GM12878 (cell line): ENCODE measurements at regions not wholly inside any gene's neighbourhood (a gene's known extent, or its start where the extent isn't known, plus 50 kb on each side); places are given as distances from the start of the nearest gene placed in this dataset.

Experiments used
- ATAC-seq: fragments of 200-7000 bp; cut with Tn5 transposase; 3 replicates; pipeline ENCODE4 v1.9.1; 2020; ENCODE audit warnings: mild to moderate bottlenecking, moderate library complexity
- BruUV-seq: library from RNA; stranded (reverse); fragments of 400-500 nt; replicated peaks from 2 replicates; lab custom pipeline; 2021; lab: Mats Ljungman, UMichigan
- CTCF ChIA-PET: fragments of 300-600 bp; sonication (Branson Sonifier 250); formaldehyde crosslinking; extraction: SDS; loops from one replicate; lab custom pipeline; 2021; ENCODE audit warnings: inconsistent platforms; lab: Yijun Ruan, JAX
- POLR2A ChIA-PET: fragments of 350-600 bp; formaldehyde crosslinking; extraction: SDS; loops from one replicate; lab custom pipeline; 2021; ENCODE audit warnings: inconsistent platforms; lab: Charles Lee
- RAD21 ChIA-PET: fragments of 300-600 bp; sonication (Branson Sonifier 250); formaldehyde crosslinking; loops from one replicate; lab custom pipeline; 2023; ENCODE audit warnings: antibody characterized with exemption; ENCODE audit not compliant: unreplicated experiment; lab: Charles Lee
- SMC1A ChIA-PET: fragments of 300-600 bp; sonication (Branson Sonifier 250); formaldehyde crosslinking; loops from one replicate; lab custom pipeline; 2023; ENCODE audit not compliant: unreplicated experiment, uncharacterized antibody; lab: Charles Lee
- DNase-seq: peaks from one replicate; pipeline ENCODE4 v3.0.0-alpha.2; 2011; ENCODE audit warnings: low read depth, low spot score
- FAIRE-seq: peaks from 3 replicates; lab custom pipeline; 2011; peaks lifted over from hg19 to GRCh38; lab: Jason Lieb, UNC
- H2AFZ ChIP-seq: 2 replicates; pipeline ENCODE4 v1.6.0; 2011; ENCODE audit warnings: low read depth, low read length, control low read depth; ENCODE audit not compliant: control insufficient read depth
- H3K27ac ChIP-seq: 2 replicates; pipeline ENCODE4 v1.5.1; 2011; ENCODE audit warnings: control low read depth; ENCODE audit not compliant: control insufficient read depth, insufficient read depth
- H3K27me3 ChIP-seq, 2 experiments: replicated peaks in 1 of 2; 2 replicates each; pipeline versions ENCODE4 v1.6.0 to v1.6.1; 2011; ENCODE audit warnings: low read length in 1 of 2; ENCODE audit not compliant: control insufficient read depth in 2 of 2, insufficient read depth in 2 of 2
- H3K36me3 ChIP-seq, 2 experiments: 2 replicates each; pipeline ENCODE4 v1.5.1; 2011; ENCODE audit warnings: low read length in 1 of 2; ENCODE audit not compliant: control insufficient read depth in 2 of 2, insufficient read depth in 2 of 2
- H3K4me1 ChIP-seq: 2 replicates; pipeline ENCODE4 v1.6.1; 2011; ENCODE audit warnings: mild to moderate bottlenecking, low read length, moderate library complexity, mixed read lengths; ENCODE audit not compliant: control insufficient read depth, insufficient read depth
- H3K4me2 ChIP-seq: 2 replicates; pipeline ENCODE4 v1.6.0; 2011; ENCODE audit warnings: control low read depth; ENCODE audit not compliant: control insufficient read depth, insufficient read depth
- H3K4me3 ChIP-seq: fragments of 200-600 bp; sonication (generic); 2 replicates; pipeline ENCODE4 v1.5.1; 2016
- H3K79me2 ChIP-seq: 2 replicates; pipeline ENCODE4 v1.6.0; 2011; ENCODE audit warnings: low read length; ENCODE audit not compliant: control insufficient read depth, insufficient read depth
- H3K9ac ChIP-seq: 2 replicates; pipeline ENCODE4 v1.8.0; 2011; ENCODE audit warnings: low read length, control low read depth, mixed read lengths; ENCODE audit not compliant: control insufficient read depth, insufficient read depth
- H3K9me3 ChIP-seq: replicated peaks from 3 replicates; pipeline ENCODE4 v1.5.1; 2011; ENCODE audit warnings: mild to moderate bottlenecking, low read length; ENCODE audit not compliant: control insufficient read depth, insufficient read depth
- H4K20me1 ChIP-seq: 2 replicates; pipeline ENCODE4 v1.6.0; 2011; ENCODE audit not compliant: control insufficient read depth, insufficient read depth
- EED ChIP-seq: sonication (generic); IDR thresholded peaks from 2 replicates; pipeline ENCODE4 v1.6.1; 2016; ENCODE audit warnings: antibody characterized with exemption, low read depth
- NFIC ChIP-seq: IDR thresholded peaks from 2 replicates; pipeline ENCODE4 v1.6.1; 2012; ENCODE audit warnings: low read depth, mild to moderate bottlenecking, inconsistent platforms, low read length, moderate library complexity
- RUNX3 ChIP-seq: IDR thresholded peaks from 2 replicates; pipeline ENCODE4 v1.6.1; 2012; ENCODE audit warnings: low read length, inconsistent platforms
- WGBS: methylation state at CpG from one replicate; pipeline ENCODE4 v1.1.6; 2016; ENCODE audit warnings: low lambda C conversion rate; ENCODE audit not compliant: insufficient replicate concordance, insufficient coverage; ENCODE audit errors: missing lambda C conversion rate; 5-methylcytosine and 5-hydroxymethylcytosine counted together
- in situ Hi-C: fragments of 300-500 bp; cut with MboI; formaldehyde crosslinking; loops from 9 replicates; pipeline ENCODE4 v1.14.3; 2018; ENCODE audit warnings: mixed read lengths
- intact Hi-C: fragments of 100-400 bp; cut with micrococcal nuclease; formaldehyde crosslinking; loops from one replicate; pipeline ENCODE4 v1.14.2; 2022; ENCODE audit not compliant: unreplicated experiment
- TF ChIP-seq, protein P1 (sequence below): fragments of 450-650 bp; IDR thresholded peaks from 2 replicates; pipeline ENCODE4 v1.6.1; 2014; ENCODE audit warnings: mild to moderate bottlenecking
- TF ChIP-seq, protein P2 (sequence below): fragments of 450-650 bp; IDR thresholded peaks from 2 replicates; pipeline ENCODE4 v1.6.1; 2017; ENCODE audit warnings: antibody characterized with exemption, mild to moderate bottlenecking, moderate library complexity

GRCh38 chr10:7507887-7508726, 97.3 kb upstream of the SFMBT2 start:
- ChIA-PET SMC1A (interaction anchor here (3.7 kb wide), 1 partner anchor 15 kb away, joined by 11 read pairs; no protein-coding TSS in a partner anchor), CTCF (interaction anchor here (1.0 to 2.0 kb wide), 3 partner anchors 16 to 99 kb away, joined by 4 to 7 read pairs (median 4); no protein-coding TSS in a partner anchor), RAD21 (no interaction called here)
- WGBS, result 43% methylated on average over 12 of the region's 13 CpGs
- H4K20me1 ChIP-seq, result no peaks in the 10 kb centered on the region
- ATAC-seq (no peak), FAIRE-seq (no peak)
- H3K79me2 ChIP-seq, result no peaks in the 10 kb centered on the region
- H3K4me2 ChIP-seq, result no peak overlapping the region
- no peak overlapping the region for H3K4me3 ChIP-seq
- peaks cover 12% of the 10 kb centered on the region for H3K4me1 ChIP-seq
- intact Hi-C loops (no loop called here), in situ Hi-C loops (no loop called here)
- H3K9me3 ChIP-seq, result peaks cover 9% of the 10 kb centered on the region; the same call in 2 of the 3 replicates
- no peaks in the 10 kb centered on the region for H3K36me3 ChIP-seq
- peak overlapping the region; percentile 58 for H3K27ac ChIP-seq
- no TSS peak for BruUV-seq
- peak overlapping the region; percentile 61 for H2AFZ ChIP-seq
- TF ChIP-seq NFIC, result 0 out of 2 replicates have a peak, but pooled peaks have one; percentile 42
- peak; percentile 69 for TF ChIP-seq RUNX3
- TF ChIP-seq, protein P1, sequence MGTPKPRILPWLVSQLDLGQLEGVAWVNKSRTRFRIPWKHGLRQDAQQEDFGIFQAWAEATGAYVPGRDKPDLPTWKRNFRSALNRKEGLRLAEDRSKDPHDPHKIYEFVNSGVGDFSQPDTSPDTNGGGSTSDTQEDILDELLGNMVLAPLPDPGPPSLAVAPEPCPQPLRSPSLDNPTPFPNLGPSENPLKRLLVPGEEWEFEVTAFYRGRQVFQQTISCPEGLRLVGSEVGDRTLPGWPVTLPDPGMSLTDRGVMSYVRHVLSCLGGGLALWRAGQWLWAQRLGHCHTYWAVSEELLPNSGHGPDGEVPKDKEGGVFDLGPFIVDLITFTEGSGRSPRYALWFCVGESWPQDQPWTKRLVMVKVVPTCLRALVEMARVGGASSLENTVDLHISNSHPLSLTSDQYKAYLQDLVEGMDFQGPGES, result no peak
- TF ChIP-seq, protein P2, sequence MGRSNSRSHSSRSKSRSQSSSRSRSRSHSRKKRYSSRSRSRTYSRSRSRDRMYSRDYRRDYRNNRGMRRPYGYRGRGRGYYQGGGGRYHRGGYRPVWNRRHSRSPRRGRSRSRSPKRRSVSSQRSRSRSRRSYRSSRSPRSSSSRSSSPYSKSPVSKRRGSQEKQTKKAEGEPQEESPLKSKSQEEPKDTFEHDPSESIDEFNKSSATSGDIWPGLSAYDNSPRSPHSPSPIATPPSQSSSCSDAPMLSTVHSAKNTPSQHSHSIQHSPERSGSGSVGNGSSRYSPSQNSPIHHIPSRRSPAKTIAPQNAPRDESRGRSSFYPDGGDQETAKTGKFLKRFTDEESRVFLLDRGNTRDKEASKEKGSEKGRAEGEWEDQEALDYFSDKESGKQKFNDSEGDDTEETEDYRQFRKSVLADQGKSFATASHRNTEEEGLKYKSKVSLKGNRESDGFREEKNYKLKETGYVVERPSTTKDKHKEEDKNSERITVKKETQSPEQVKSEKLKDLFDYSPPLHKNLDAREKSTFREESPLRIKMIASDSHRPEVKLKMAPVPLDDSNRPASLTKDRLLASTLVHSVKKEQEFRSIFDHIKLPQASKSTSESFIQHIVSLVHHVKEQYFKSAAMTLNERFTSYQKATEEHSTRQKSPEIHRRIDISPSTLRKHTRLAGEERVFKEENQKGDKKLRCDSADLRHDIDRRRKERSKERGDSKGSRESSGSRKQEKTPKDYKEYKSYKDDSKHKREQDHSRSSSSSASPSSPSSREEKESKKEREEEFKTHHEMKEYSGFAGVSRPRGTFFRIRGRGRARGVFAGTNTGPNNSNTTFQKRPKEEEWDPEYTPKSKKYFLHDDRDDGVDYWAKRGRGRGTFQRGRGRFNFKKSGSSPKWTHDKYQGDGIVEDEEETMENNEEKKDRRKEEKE, result no peak
- peak; percentile 84 for TF ChIP-seq EED
- TF ChIP-seq, all 136 proteins: peak for 3
- POLR2A ChIA-PET, result interaction anchor here (1.0 kb wide), 1 partner anchor 97 kb away, joined by 8 read pairs; the partner anchor contains the start of gene SFMBT2
- H3K27me3 ChIP-seq, result no peaks in the 10 kb centered on the region
- no peak overlapping the region for H3K9ac ChIP-seq
- DNase-seq, result no peak
